ENCODE measurements at regions not wholly inside any gene's neighbourhood (a gene's known extent, or its start where the extent isn't known, plus 50 kb on each side); places are given as distances from the start of the nearest gene placed in this dataset.
A peak's percentile ranks its signal among the peaks of the same experiment; 100 is the strongest.
"Not testable (repeated sequence)": the region's sequence is repeated elsewhere in the genome, so short reads cannot be mapped to it uniquely, and the experiment has no call there.

DNA sequence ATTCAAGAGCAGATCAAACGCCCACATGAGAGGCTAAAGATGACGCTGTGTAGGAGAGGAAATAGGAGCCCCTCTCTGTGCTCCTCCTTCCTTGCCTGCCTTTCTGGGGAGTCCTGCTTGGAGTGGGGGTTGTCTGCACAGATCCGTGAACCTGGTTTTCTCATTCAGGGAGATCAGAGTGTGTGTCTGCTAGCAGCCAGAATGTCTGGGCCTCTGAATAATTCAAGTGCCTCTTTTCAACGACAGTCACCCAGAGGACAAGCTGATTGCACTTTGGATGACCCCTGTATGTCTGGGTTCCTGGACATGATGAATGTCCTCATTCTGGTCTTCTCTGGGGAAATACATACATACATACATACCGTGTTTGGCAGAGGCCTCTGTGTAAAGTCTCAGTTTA, 592.5 kb upstream of the B3GAT1 start:
- Mint-ChIP-seq H3K27me3 (peaks cover 0 to 12% (median 8%) of the 10 kb centered on the region in 3 donors), H3K4me3 (no peak overlapping the region), H3K36me3 (no peaks in the 10 kb centered on the region), H3K27ac (no peak overlapping the region), H3K4me1 (no peaks in the 10 kb centered on the region), H3K9me3 (peaks cover 0 to 7% (median 2%) of the 10 kb centered on the region in 7 donors)
- ATAC-seq (ENCODE audit: low read depth in 2 of 2) = no peak
- no peak for DNase-seq

GRCh38 chr11:135002236-135002635, 590.2 kb upstream of the B3GAT1 start:
- peaks cover 0 to 12% (median 4%) of the 10 kb centered on the region in 3 donors for H3K27me3 Mint-ChIP-seq
- no peak overlapping the region for H3K27ac Mint-ChIP-seq
- no peak overlapping the region for H3K4me3 Mint-ChIP-seq
- DNase-seq = no peak
- ATAC-seq (ENCODE audit: low read depth in 2 of 2) = no peak
- peaks cover 0 to 7% (median 3%) of the 10 kb centered on the region in 7 donors for H3K9me3 Mint-ChIP-seq
- no peaks in the 10 kb centered on the region for H3K4me1 Mint-ChIP-seq
- H3K36me3 Mint-ChIP-seq = no peaks in the 10 kb centered on the region

GRCh38 chr11:135001581-135001980, 589.5 kb upstream of the B3GAT1 start:
- Mint-ChIP-seq H3K27ac (no peak overlapping the region), H3K4me3 (no peak overlapping the region), H3K4me1 (no peaks in the 10 kb centered on the region), H3K9me3 (peaks cover 0 to 7% (median 3%) of the 10 kb centered on the region in 7 donors), H3K27me3 (peaks cover 0 to 12% (median 4%) of the 10 kb centered on the region in 3 donors), H3K36me3 (no peaks in the 10 kb centered on the region)
- ATAC-seq (ENCODE audit: low read depth in 2 of 2) (no peak), DNase-seq (no peak)

GRCh38 chr11:135001065-135001464, 589.0 kb upstream of the B3GAT1 start:
- not testable (repeated sequence) for H3K4me3 Mint-ChIP-seq; H3K9me3 Mint-ChIP-seq; H3K36me3 Mint-ChIP-seq; H3K27ac Mint-ChIP-seq; H3K4me1 Mint-ChIP-seq; ATAC-seq (ENCODE audit: low read depth in 2 of 2); DNase-seq
- peaks cover 0 to 12% (median 4%) of the 10 kb centered on the region in 3 donors for H3K27me3 Mint-ChIP-seq

GRCh38 chr11:134999590-134999989, 587.5 kb upstream of the B3GAT1 start:
- Mint-ChIP-seq H3K27ac (no peak overlapping the region), H3K4me3 (no peak overlapping the region)
- DNase-seq = no peak

DNA sequence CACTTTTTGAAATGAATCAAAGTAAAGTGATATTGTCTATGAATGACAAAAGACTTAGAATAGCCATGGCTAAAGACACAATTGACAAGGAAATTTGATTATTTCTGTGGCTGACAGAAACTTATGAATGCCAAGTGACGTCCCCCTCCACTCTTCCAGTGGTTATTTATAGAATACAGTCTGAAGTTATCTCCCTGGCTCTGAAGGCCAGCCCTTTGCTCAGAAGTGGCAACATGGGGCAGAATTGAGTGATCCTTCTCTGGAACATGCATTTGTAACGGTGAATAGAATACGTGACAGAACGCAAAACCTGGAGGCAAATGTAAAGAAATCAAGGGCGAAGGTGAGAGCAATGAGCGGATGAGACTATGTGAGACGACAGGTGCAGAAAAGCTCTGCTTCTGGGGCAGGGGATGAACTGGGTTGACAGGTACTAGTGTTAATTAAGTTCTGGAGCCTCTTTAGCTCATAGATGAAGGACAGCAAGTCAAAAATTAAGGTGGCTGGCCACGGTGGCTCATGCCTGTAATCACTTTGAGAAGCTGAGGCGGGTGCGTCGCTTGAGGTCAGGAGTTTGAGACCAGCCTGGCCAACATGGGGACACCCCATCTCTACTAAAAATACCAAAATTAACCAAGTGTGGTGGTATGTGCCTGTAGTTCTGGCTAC, 585.7 kb upstream of the B3GAT1 start:
- Mint-ChIP-seq H3K27me3 (peaks cover 0 to 4% (median 0%) of the 10 kb centered on the region in 3 donors), H3K4me3 (no peak overlapping the region), H3K9me3 (peaks cover 0 to 7% (median 3%) of the 10 kb centered on the region in 7 donors), H3K27ac (no peak overlapping the region), H3K4me1 (no peaks in the 10 kb centered on the region), H3K36me3 (no peaks in the 10 kb centered on the region)
- DNase-seq (no peak), ATAC-seq (ENCODE audit: low read depth in 2 of 2) (no peak)

More at GRCh38 chr11:134999590-134999989, 587.5 kb upstream of the B3GAT1 start:
- Mint-ChIP-seq H3K9me3 (peaks cover 0 to 7% (median 3%) of the 10 kb centered on the region in 7 donors), H3K36me3 (no peaks in the 10 kb centered on the region), H3K27me3 (peaks cover 0 to 4% (median under 1%) of the 10 kb centered on the region in 3 donors), H3K4me1 (no peaks in the 10 kb centered on the region)
- no peak for ATAC-seq (ENCODE audit: low read depth in 2 of 2)

DNA sequence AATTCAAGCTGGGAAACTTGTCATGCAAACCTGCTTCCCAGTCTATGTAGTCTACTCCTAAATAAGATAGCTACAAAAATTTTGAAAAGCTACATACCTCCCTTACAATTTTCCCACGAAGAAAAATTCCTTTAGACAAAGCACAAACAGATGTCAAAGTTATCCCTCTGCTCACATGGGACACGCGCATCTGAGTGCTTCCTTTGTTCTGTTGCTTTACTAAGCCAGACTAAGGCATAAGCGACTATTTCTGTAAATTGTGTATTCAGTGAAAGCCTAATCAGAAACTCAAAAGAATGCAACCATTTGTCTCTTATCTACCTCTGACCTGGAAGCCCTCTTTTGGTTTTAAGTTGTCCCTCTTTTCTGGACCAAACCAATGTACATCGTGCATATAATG, 583.7 kb upstream of the B3GAT1 start:
- no peaks in the 10 kb centered on the region for H3K4me1 Mint-ChIP-seq
- no peak overlapping the region for H3K27ac Mint-ChIP-seq
- H3K27me3 Mint-ChIP-seq = peaks cover 0 to 7% (median 6%) of the 10 kb centered on the region in 3 donors
- H3K36me3 Mint-ChIP-seq = no peaks in the 10 kb centered on the region
- H3K9me3 Mint-ChIP-seq = peaks cover 0 to 4% (median 2%) of the 10 kb centered on the region in 7 donors
- no peak for ATAC-seq (ENCODE audit: low read depth in 2 of 2)
- no peak overlapping the region for H3K4me3 Mint-ChIP-seq
- DNase-seq = no peak

DNA sequence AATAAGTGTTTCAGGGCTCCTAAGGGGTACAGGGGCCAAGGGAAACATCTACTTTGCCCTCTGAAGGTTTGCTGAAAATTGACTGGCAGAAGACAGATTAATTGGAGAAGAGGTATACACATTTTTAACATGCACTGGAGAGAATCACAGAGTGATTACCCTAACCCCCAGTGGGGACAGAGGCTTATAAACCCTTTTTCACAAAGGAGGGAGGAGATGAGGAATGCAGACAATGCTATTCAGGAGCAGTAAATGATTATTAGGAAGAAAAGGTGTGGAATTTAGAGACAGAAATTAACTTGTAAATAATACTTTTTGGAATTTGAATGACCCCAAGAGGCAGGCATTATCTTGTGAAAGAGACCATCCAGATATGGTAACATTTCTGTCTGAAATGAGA, 582.4 kb upstream of the B3GAT1 start:
- H3K4me3 Mint-ChIP-seq = no peak overlapping the region
- H3K4me1 Mint-ChIP-seq = no peaks in the 10 kb centered on the region
- H3K27me3 Mint-ChIP-seq = peaks cover 0 to 6% (median 4%) of the 10 kb centered on the region in 3 donors
- peaks cover 0 to 2% (median 0%) of the 10 kb centered on the region in 7 donors for H3K9me3 Mint-ChIP-seq
- H3K36me3 Mint-ChIP-seq = no peaks in the 10 kb centered on the region
- ATAC-seq (ENCODE audit: low read depth in 2 of 2) (no peak), DNase-seq (no peak)
- H3K27ac Mint-ChIP-seq = no peak overlapping the region

- ATAC-seq (ENCODE audit: low read depth in 2 of 2) = no peak
- no peak for DNase-seq
- no peaks in the 10 kb centered on the region for H3K4me1 Mint-ChIP-seq
- H3K9me3 Mint-ChIP-seq = peaks cover 0 to 2% (median 0%) of the 10 kb centered on the region in 7 donors
- H3K27me3 Mint-ChIP-seq = peaks cover 0 to 6% (median 4%) of the 10 kb centered on the region in 3 donors
- H3K27ac Mint-ChIP-seq = no peak overlapping the region
- no peak overlapping the region for H3K4me3 Mint-ChIP-seq
- no peaks in the 10 kb centered on the region for H3K36me3 Mint-ChIP-seq
Observed at GRCh38 chr11:134993691-134994243, 581.7 kb upstream of the B3GAT1 start.

DNA sequence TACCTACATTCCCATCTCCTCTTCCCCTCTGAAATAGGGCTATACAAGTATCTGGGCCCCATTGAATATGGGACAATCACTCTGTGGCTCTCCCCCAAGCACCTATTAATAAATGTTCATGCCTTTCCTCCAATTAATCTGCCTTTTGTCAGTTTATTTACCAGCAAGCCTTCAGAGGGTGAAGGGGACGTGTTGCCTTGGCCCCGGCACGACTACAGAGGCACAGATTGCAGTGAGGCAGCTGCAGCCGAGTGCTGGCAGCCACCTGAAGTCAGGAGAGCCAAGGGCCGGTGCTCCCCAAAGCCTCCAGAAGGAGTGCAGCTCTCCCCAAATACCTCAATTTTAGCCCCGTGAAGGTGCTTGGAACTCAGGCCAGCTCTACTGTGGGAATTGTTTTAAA, 580.9 kb upstream of the B3GAT1 start:
- Mint-ChIP-seq H3K27ac (no peak overlapping the region), H3K27me3 (peaks cover 0 to 11% (median 6%) of the 10 kb centered on the region in 3 donors), H3K4me3 (no peak overlapping the region), H3K4me1 (no peaks in the 10 kb centered on the region), H3K9me3 (peaks cover 0 to 2% (median 0%) of the 10 kb centered on the region in 7 donors), H3K36me3 (no peaks in the 10 kb centered on the region)
- DNase-seq = no peak
- no peak for ATAC-seq (ENCODE audit: low read depth in 2 of 2)

- Mint-ChIP-seq H3K27me3 (peaks cover 11 to 20% (median 17%) of the 10 kb centered on the region in 3 donors), H3K9me3 (peaks cover 0 to 2% (median 0%) of the 10 kb centered on the region in 7 donors), H3K36me3 (no peaks in the 10 kb centered on the region), H3K4me1 (no peaks in the 10 kb centered on the region), H3K27ac (no peak overlapping the region), H3K4me3 (no peak overlapping the region)
- DNase-seq (no peak), ATAC-seq (ENCODE audit: low read depth in 2 of 2) (no peak)
Observed at GRCh38 chr11:134988495-134988894, 576.5 kb upstream of the B3GAT1 start.

DNA sequence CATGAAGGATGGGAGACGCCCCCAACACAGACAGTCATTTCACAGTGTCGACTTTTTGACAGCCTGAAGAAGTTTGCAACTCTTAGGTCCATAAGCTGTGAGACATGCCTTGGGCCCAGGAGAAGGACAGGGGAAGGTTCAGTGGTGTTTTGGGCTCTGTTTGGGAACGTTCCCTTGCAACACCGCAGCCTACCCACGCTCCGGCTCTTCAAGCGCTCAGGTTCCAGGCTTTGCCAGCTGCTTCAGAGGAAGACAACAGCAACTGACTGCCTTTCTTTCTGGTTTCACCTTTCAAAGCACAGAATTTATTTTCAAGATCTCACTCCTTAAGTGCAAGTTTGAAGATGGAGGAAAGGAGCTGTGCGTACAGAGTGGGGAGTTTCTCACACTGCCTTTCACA, 575.8 kb upstream of the B3GAT1 start:
- H3K4me3 Mint-ChIP-seq = no peak overlapping the region
- no peaks in the 10 kb centered on the region for H3K36me3 Mint-ChIP-seq
- H3K27me3 Mint-ChIP-seq = peaks cover 11 to 20% (median 17%) of the 10 kb centered on the region in 3 donors

DNA sequence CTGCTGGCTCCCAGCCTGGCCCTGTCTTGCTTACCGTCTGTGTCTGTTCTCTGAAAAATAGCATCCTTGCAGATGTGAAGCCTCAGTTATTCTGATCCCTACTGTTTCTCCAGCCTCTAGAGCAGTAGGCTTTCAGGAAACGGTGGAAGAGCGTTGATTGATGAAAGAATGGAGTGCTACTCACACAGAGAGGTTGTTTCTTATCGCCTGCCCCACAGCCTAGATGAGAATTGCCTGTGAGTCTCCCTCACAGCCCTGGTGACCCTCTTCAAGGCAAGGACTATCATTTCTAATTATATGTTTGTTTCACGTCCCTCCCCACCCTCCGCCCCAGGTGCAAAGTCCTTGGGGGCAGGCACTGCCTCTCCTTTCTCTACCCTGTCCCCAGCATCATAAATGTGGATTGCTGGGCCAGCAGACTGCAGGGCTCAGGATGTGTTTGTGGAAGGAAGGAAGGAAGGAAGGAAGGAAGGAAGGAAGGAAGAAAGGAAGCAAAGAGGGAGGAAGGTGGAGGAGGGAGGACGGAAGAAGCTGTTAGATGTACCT, 575.3 kb upstream of the B3GAT1 start:
- Mint-ChIP-seq H3K4me1 (no peaks in the 10 kb centered on the region), H3K27ac (peak overlapping the region in 1 of 6 donors; percentile 40), H3K36me3 (no peaks in the 10 kb centered on the region), H3K4me3 (no peak overlapping the region), H3K9me3 (peaks cover 0 to 2% (median 0%) of the 10 kb centered on the region in 7 donors), H3K27me3 (peaks cover 11 to 20% (median 17%) of the 10 kb centered on the region in 3 donors)
- DNase-seq = no peak
- ATAC-seq (ENCODE audit: low read depth in 2 of 2) = no peak

More for the DNA sequence above, 575.8 kb upstream of the B3GAT1 start:
- Mint-ChIP-seq H3K27ac (no peak overlapping the region), H3K4me1 (no peaks in the 10 kb centered on the region), H3K9me3 (peaks cover 0 to 2% (median 0%) of the 10 kb centered on the region in 7 donors)
- ATAC-seq (ENCODE audit: low read depth in 2 of 2) (no peak), DNase-seq (no peak)

- Mint-ChIP-seq H3K9me3 (peaks cover 0 to 2% (median 0%) of the 10 kb centered on the region in 7 donors), H3K4me1 (no peaks in the 10 kb centered on the region), H3K36me3 (no peaks in the 10 kb centered on the region), H3K4me3 (no peak overlapping the region), H3K27ac (no peak overlapping the region), H3K27me3 (peaks cover 7 to 20% (median 11%) of the 10 kb centered on the region in 3 donors)
- no peak for DNase-seq
- ATAC-seq (ENCODE audit: low read depth in 2 of 2) = no peak
Observed at GRCh38 chr11:134984421-134984820, 572.4 kb upstream of the B3GAT1 start.
